ENCODE measurements at regions not wholly inside any gene's neighbourhood (a gene's known extent, or its start where the extent isn't known, plus 50 kb on each side); places are given as distances from the start of the nearest gene placed in this dataset.

GRCh38 chr7:9083837-9084236 is 650.4 kb downstream of the NXPH1 start:
- 79 to 86% methylated on average over 5 of the region's 5 CpGs for WGBS, 2 donors
- Histone ChIP-seq H3K27ac (ENCODE audit: low read depth in 1 of 2, low read length in 1 of 2) (no peak overlapping the region), H3K9ac (ENCODE audit: insufficient read depth in 1 of 2, low read length in 2 of 2) (no peak overlapping the region), H3K9me3 (ENCODE audit: control insufficient read depth in 4 of 4, insufficient read depth in 3 of 4, low read length in 3 of 4) (peaks cover 0 to 5% (median 0%) of the 10 kb centered on the region in 4 donors), H3K4me1 (ENCODE audit: control insufficient read depth in 5 of 5, insufficient read depth in 5 of 5, low read length in 5 of 5) (no peaks in the 10 kb centered on the region), H3K27me3 (ENCODE audit: control insufficient read depth in 3 of 3, insufficient read depth in 3 of 3, low read length in 2 of 3) (no peaks in the 10 kb centered on the region), H3K4me3 (no peak overlapping the region), H3K36me3 (ENCODE audit: control insufficient read depth in 4 of 4, insufficient read depth in 4 of 4, low read length in 4 of 4) (no peaks in the 10 kb centered on the region)
- TF ChIP-seq CTCF (IDR thresholded peaks at IDR 0.05; ENCODE audit: control extremely low read depth, extremely low read depth) = no peak
- ATAC-seq (ENCODE audit: insufficient read depth, low FRiP score) (no peak), DNase-seq (no peak)

GRCh38 chr7:9091282-9091681 is 657.9 kb downstream of the NXPH1 start:
- Histone ChIP-seq H3K4me1 (ENCODE audit: control insufficient read depth in 5 of 5, insufficient read depth in 5 of 5, low read length in 5 of 5) (no peaks in the 10 kb centered on the region), H3K4me3 (no peak overlapping the region), H3K9me3 (ENCODE audit: control insufficient read depth in 4 of 4, insufficient read depth in 3 of 4, low read length in 3 of 4) (peaks cover 0 to 10% (median 1%) of the 10 kb centered on the region in 4 donors), H3K9ac (ENCODE audit: insufficient read depth in 1 of 2, low read length in 2 of 2) (no peak overlapping the region), H3K27me3 (ENCODE audit: control insufficient read depth in 3 of 3, insufficient read depth in 3 of 3, low read length in 2 of 3) (no peaks in the 10 kb centered on the region), H3K36me3 (ENCODE audit: control insufficient read depth in 4 of 4, insufficient read depth in 4 of 4, low read length in 4 of 4) (no peaks in the 10 kb centered on the region), H3K27ac (ENCODE audit: low read depth in 1 of 2, low read length in 1 of 2) (no peak overlapping the region)
- ATAC-seq (ENCODE audit: insufficient read depth, low FRiP score) (no peak), DNase-seq (no peak)
- 90 to 91% methylated on average over 3 of the region's 3 CpGs for WGBS, 2 donors
- TF ChIP-seq CTCF (IDR thresholded peaks at IDR 0.05; ENCODE audit: control extremely low read depth, extremely low read depth) = no peak

GRCh38 chr7:9097565-9098060 is 664.2 kb downstream of the NXPH1 start:
- no peak for ATAC-seq (ENCODE audit: insufficient read depth, low FRiP score)
- WGBS, 2 donors = 74 to 78% methylated on average over 2 of the region's 2 CpGs
- Histone ChIP-seq H3K4me1 (ENCODE audit: control insufficient read depth in 5 of 5, insufficient read depth in 5 of 5, low read length in 5 of 5) (no peaks in the 10 kb centered on the region), H3K4me3 (no peak overlapping the region), H3K27ac (ENCODE audit: low read depth in 1 of 2, low read length in 1 of 2) (no peak overlapping the region), H3K36me3 (ENCODE audit: control insufficient read depth in 4 of 4, insufficient read depth in 4 of 4, low read length in 4 of 4) (no peaks in the 10 kb centered on the region), H3K9me3 (ENCODE audit: control insufficient read depth in 4 of 4, insufficient read depth in 3 of 4, low read length in 3 of 4) (peaks cover 0 to 2% (median 1%) of the 10 kb centered on the region in 4 donors), H3K9ac (ENCODE audit: insufficient read depth in 1 of 2, low read length in 2 of 2) (no peak overlapping the region), H3K27me3 (ENCODE audit: control insufficient read depth in 3 of 3, insufficient read depth in 3 of 3, low read length in 2 of 3) (no peaks in the 10 kb centered on the region)
- no peak for TF ChIP-seq CTCF (IDR thresholded peaks at IDR 0.05; ENCODE audit: control extremely low read depth, extremely low read depth)
- DNase-seq = no peak

- TF ChIP-seq CTCF (IDR thresholded peaks at IDR 0.05; ENCODE audit: control extremely low read depth, extremely low read depth) = no peak
- WGBS, 2 donors = 61 to 76% methylated on average over 2 of the region's 2 CpGs
These were observed 666.9 kb downstream of the NXPH1 start for GRCh38 chr7:9100289-9100688.

More at GRCh38 chr7:9100289-9100688, 666.9 kb downstream of the NXPH1 start:
- DNase-seq = no peak
- H3K9me3 ChIP-seq (ENCODE audit: control insufficient read depth in 4 of 4, insufficient read depth in 3 of 4, low read length in 3 of 4) = peaks cover 0 to 2% (median 0%) of the 10 kb centered on the region in 4 donors
- H3K4me1 ChIP-seq (ENCODE audit: control insufficient read depth in 5 of 5, insufficient read depth in 5 of 5, low read length in 5 of 5) = no peaks in the 10 kb centered on the region
- H3K4me3 ChIP-seq = no peak overlapping the region
- no peak overlapping the region for H3K9ac ChIP-seq (ENCODE audit: insufficient read depth in 1 of 2, low read length in 2 of 2)
- no peaks in the 10 kb centered on the region for H3K27me3 ChIP-seq (ENCODE audit: control insufficient read depth in 3 of 3, insufficient read depth in 3 of 3, low read length in 2 of 3)
- no peak overlapping the region for H3K27ac ChIP-seq (ENCODE audit: low read depth in 1 of 2, low read length in 1 of 2)
- no peak for ATAC-seq (ENCODE audit: insufficient read depth, low FRiP score)
- no peaks in the 10 kb centered on the region for H3K36me3 ChIP-seq (ENCODE audit: control insufficient read depth in 4 of 4, insufficient read depth in 4 of 4, low read length in 4 of 4)
